Skin epidermis (tissue), 12 donors: ENCODE measurements at regions not wholly inside any gene's neighbourhood (a gene's known extent, or its start where the extent isn't known, plus 50 kb on each side); places are given as distances from the start of the nearest gene placed in this dataset.

ENCODE experiments used
- H3K27ac ChIP-seq, 21 experiments: fragments of 200-600 bp; sonication (generic) in 11 of 21; one replicate each; pipeline ENCODE4 v1.5.0; 2020; ENCODE audit warnings: mild to moderate bottlenecking in 3 of 21, inconsistent platforms in 2 of 21, moderate library complexity in 2 of 21
- H3K4me3 ChIP-seq, 7 experiments: fragments of 200-600 bp; sonication (generic) in 2 of 7; one replicate each; pipeline ENCODE4 v1.5.0; 2020; ENCODE audit warnings: inconsistent platforms in 2 of 7, mild to moderate bottlenecking in 2 of 7, moderate library complexity in 1 of 7

- Histone ChIP-seq H3K27ac (peak overlapping the region in 2 of 21 experiments; percentile 23 to 60), H3K4me3 (no peak overlapping the region)
Observed at GRCh38 chr2:74036010-74036409, 51.3 kb downstream of the TET3 start.

- Histone ChIP-seq H3K4me3 (no peak overlapping the region), H3K27ac (peak overlapping the region in 8 of 21 experiments; percentile 1 to 60 (median 34))
Observed at GRCh38 chr2:74036450-74037195, 51.9 kb downstream of the TET3 start.

GRCh38 chr2:74037379-74037860 lies 52.7 kb downstream of the TET3 start:
- peak overlapping the region in 11 of 21 experiments; percentile 1 to 60 (median 38) for H3K27ac ChIP-seq

GRCh38 chr2:74039611-74040010 lies 54.9 kb downstream of the TET3 start:
- Histone ChIP-seq H3K27ac (no peak overlapping the region), H3K4me3 (no peak overlapping the region)

More at GRCh38 chr2:74037379-74037860, 52.7 kb downstream of the TET3 start:
- no peak overlapping the region for H3K4me3 ChIP-seq

GRCh38 chr2:74041182-74041581 lies 56.5 kb downstream of the TET3 start:
- peak overlapping the region in 1 of 21 experiments; percentile 24 for H3K27ac ChIP-seq
- no peak overlapping the region for H3K4me3 ChIP-seq

- H3K27ac ChIP-seq = no peak overlapping the region
- H3K4me3 ChIP-seq = no peak overlapping the region
Observed at GRCh38 chr2:74041726-74042125, 57.0 kb downstream of the TET3 start.

- H3K4me3 ChIP-seq = no peak overlapping the region
- H3K27ac ChIP-seq = peak overlapping the region in 1 of 21 experiments; percentile 7
Observed at GRCh38 chr2:74042606-74043005, 57.9 kb downstream of the TET3 start.

- Histone ChIP-seq H3K4me3 (no peak overlapping the region), H3K27ac (no peak overlapping the region)
Observed at GRCh38 chr2:74043345-74044329, 58.9 kb downstream of the TET3 start.

GRCh38 chr2:74044999-74045398 lies 60.3 kb downstream of the TET3 start:
- Histone ChIP-seq H3K27ac (peak overlapping the region in 3 of 21 experiments; percentile 11 to 21 (median 16)), H3K4me3 (no peak overlapping the region)

- H3K4me3 ChIP-seq = no peak overlapping the region
- peak overlapping the region in 3 of 21 experiments; percentile 11 to 21 (median 16) for H3K27ac ChIP-seq
Observed at GRCh38 chr2:74045454-74045853, 60.7 kb downstream of the TET3 start.

GRCh38 chr2:74046441-74046840 lies 61.7 kb downstream of the TET3 start:
- Histone ChIP-seq H3K4me3 (no peak overlapping the region), H3K27ac (no peak overlapping the region)

GRCh38 chr2:74047152-74047551 lies 62.4 kb downstream of the TET3 start:
- Histone ChIP-seq H3K27ac (peak overlapping the region in 3 of 21 experiments; percentile 15 to 61 (median 50)), H3K4me3 (no peak overlapping the region)

- Histone ChIP-seq H3K4me3 (no peak overlapping the region), H3K27ac (peak overlapping the region in 13 of 21 experiments; percentile 3 to 66 (median 27))
Observed at GRCh38 chr2:74048147-74048546, 63.4 kb downstream of the TET3 start.

GRCh38 chr2:74048843-74049519 lies 64.3 kb downstream of the TET3 start:
- peak overlapping the region in 16 of 21 experiments; percentile 11 to 79 (median 46) for H3K27ac ChIP-seq
- no peak overlapping the region for H3K4me3 ChIP-seq

- Histone ChIP-seq H3K4me3 (no peak overlapping the region), H3K27ac (peak overlapping the region in 5 of 21 experiments; percentile 1 to 55 (median 27))
Observed at GRCh38 chr2:74050151-74050550, 65.4 kb downstream of the TET3 start.

GRCh38 chr2:74051504-74051903 lies 66.8 kb downstream of the TET3 start:
- no peak overlapping the region for H3K27ac ChIP-seq

GRCh38 chr2:74052732-74053710 lies 68.3 kb downstream of the TET3 start:
- no peak overlapping the region for H3K4me3 ChIP-seq

More at GRCh38 chr2:74051504-74051903, 66.8 kb downstream of the TET3 start:
- no peak overlapping the region for H3K4me3 ChIP-seq

GRCh38 chr2:74053959-74054715 lies 69.4 kb downstream of the TET3 start:
- H3K27ac ChIP-seq = peak overlapping the region in 11 of 21 experiments; percentile 7 to 62 (median 47)
- H3K4me3 ChIP-seq = no peak overlapping the region

More at GRCh38 chr2:74052732-74053710, 68.3 kb downstream of the TET3 start:
- H3K27ac ChIP-seq = peak overlapping the region in 4 of 21 experiments; percentile 15 to 54 (median 31)
